Daoy (cell line): ENCODE measurements at regions not wholly inside any gene's neighbourhood (a gene's known extent, or its start where the extent isn't known, plus 50 kb on each side); places are given as distances from the start of the nearest gene placed in this dataset.
A peak's percentile ranks its signal among the peaks of the same experiment; 100 is the strongest.
"Not testable (repeated sequence)": the region's sequence is repeated elsewhere in the genome, so short reads cannot be mapped to it uniquely, and the experiment has no call there.

ENCODE experiments used
- DNase-seq: peaks from one replicate; pipeline ENCODE4 v3.0.0-alpha.2; 2015; ENCODE audit warnings: low read depth

DNA sequence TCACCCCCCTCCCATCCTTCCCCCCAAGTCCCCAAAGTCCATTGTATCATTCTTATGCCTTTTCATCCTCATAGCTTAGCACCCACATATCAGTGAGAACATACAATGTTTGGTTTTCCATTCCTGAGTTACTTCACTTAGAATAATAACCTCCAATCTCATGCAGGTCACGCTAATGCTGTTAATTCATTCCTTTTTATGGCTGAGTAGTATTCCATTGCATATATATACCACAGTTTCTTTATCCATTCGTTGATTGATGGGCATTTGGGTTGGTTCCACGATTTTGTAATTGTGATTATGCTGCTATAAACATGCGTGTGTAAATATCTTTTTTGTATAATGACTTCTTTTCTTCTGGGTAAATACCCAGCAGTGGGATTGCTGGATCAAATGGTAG lies 621.9 kb upstream of the NRP1 start:
- DNase-seq = not testable (repeated sequence)

- no peak for DNase-seq
Observed at GRCh38 chr10:33955676-33956075, 621.2 kb upstream of the NRP1 start.

DNA sequence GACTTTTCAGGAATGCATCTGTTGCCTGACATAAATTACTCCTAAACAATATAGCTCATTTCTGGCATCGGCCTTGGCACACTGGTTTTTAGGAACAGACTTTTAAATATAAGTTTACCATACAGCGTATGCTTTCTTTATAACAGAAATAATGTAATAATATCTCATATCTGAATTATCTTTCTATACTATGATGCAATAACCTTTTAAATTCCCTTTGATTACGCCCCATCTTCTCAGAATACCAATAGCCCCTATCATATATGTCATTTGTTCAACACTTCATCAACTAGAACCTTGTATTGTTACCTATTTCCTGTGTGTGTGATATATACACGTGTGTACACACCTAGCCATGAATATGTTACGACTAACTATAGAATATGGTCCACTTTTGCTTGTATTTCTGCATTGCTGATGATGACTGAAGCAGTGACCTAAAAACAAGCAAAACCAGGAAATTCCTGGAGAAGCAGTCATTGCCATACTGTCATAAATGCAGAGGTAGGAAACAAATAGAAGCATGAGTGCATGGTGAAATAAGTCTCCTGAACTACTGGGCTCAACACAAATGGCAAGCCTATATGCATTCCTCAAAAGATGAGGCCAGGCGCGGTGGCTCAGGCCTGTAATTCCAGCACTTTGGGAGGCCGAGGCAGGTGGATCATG lies 618.4 kb upstream of the NRP1 start:
- DNase-seq = peak; percentile 1

DNA sequence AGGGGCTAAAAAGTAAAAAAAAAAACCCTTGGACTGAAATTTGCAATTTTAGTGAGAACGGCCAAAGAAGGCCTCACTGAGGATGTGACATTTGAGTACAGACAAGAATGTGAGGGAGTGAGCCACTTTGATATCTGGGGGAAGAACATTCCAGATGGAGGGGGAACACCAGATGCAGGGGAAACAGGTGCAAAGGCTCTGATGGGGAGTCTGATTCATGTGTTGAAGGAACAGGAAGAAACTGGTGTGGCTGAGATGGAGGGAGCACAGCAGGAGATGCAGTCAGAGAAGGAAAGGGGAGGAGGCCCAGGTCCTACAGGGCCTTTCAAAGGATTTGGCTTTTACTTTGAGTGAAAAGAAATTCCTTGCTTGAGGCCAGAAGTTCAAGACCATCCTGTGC lies 615.7 kb upstream of the NRP1 start:
- no peak for DNase-seq

DNA sequence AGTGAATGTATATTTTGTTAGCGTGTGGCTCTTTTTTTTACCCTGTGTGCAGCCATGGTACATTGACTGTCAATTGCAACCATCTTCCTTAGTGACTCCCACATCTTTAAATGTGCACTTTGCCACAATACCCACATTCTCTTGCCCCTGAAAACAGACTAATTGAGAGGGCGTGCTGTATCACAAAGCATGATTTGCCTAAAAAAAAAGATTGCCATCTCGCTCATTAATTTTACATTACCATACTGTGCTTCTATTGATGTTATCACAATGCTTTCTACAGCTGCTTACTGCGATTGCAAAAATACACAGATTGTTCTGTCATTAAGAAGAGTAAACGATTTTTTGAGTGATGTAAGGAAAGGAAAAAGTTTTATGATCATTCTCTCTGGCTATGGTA lies 613.1 kb upstream of the NRP1 start:
- no peak for DNase-seq

- DNase-seq = no peak
Observed at GRCh38 chr10:33945051-33945450, 610.6 kb upstream of the NRP1 start.

DNA sequence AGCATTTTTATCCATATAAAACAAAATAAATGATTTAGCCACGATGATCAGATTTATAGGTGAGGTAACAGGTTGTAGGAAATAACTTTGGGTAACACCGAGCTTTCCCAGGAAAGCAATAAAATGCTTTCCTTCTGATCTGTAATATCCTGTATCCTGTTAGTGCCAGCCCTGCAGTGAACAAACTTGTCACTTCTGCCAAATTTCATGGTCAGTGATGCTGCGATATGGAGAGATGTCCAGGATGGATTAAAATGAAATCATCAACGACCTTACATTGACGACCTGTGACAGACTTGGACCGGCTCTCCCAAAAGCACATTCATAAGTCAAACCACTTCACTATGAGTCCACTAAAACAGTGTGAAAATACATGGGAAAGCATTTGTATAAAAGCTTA lies 608.0 kb upstream of the NRP1 start:
- no peak for DNase-seq

DNA sequence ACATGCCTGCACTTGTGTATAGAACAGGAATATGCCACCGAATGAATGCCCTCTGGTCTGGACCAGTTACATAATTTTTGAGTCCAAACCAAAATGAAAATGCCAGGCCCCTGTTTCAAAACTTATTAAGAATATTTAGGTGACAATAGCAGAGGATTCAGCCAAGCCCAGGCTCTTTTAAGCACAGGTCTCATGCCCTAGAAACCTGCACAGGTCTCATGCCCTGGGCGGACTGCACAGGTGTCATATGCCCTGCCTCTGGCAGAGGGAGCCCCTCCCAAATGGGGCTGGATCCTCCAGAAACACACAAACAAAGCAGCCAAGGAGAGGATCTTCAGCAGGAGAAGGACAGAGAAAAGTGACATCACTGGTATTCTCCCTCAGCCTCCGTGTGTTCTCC lies 605.4 kb upstream of the NRP1 start:
- DNase-seq = no peak

DNA sequence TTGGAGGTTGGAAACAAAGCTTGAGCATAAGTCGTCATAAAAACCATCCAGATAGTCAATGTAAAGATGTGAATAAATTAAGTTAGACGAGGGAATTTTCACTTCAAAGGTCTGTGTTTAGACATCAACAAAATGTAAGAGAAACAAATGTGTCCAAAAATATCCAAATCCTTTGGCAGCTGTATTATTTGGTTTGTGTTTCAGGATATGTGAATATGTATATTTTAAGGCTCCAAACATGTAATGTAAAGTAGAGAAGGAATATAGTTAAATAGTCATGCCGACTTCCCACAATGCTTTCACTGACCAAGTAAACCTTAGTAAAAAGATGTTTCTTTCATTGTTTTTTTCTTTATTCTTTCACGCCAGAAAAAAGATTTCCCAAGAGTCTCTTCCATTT lies 604.9 kb upstream of the NRP1 start:
- DNase-seq = no peak

DNA sequence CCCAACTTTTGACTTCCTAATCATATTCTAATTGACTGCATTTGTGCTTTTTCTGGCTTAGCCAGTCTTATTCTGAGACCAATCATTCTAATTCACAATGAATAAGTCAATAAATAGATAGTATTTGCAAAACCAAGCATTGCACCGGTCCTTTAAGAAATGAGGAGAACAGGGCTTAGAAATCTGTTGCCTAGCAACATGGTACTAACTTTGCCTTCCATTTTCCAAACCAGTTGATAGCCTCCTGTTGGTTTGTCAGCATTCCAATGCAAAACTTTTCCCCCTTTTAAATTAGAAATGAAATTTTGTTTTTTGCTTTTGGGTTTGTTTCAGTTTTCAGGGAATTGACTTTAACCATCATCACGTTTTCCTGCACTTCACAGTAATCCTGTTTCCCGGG lies 603.5 kb upstream of the NRP1 start:
- no peak for DNase-seq

DNA sequence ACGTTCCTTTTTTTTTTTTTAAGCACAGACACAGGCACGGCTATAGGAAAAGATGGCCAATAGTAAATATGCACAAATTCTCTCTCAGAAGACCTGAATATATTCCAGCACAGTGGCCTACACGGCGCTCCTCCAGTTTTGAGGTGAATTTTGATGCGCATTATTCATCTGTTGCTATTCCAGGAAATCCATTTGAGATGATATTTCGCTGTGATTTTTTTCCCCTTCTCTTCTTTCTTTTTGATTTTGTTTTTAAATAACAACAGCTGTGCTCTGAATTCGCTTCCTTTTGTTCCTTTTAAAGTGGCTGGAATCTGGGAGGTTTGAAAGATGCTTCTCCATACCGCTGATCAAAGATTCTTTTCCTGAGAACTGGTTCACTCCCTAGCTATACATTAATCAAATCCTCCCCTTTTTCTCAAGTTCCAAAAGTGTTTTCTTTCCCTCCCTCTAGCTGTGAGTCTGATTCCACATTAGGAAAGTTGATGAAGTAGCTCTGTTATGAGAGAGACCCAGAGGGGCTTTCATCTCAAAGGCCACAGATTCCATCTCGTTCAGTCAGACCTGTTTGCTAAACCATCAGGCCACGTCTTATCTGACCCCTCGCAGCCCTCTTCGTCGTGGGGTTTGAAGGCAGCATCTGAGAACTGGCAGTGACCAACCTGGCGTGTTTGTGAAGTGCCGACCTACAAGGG lies 602.7 kb upstream of the NRP1 start:
- DNase-seq = no peak

- no peak for DNase-seq
Observed at GRCh38 chr10:33935350-33935749, 600.9 kb upstream of the NRP1 start.

DNA sequence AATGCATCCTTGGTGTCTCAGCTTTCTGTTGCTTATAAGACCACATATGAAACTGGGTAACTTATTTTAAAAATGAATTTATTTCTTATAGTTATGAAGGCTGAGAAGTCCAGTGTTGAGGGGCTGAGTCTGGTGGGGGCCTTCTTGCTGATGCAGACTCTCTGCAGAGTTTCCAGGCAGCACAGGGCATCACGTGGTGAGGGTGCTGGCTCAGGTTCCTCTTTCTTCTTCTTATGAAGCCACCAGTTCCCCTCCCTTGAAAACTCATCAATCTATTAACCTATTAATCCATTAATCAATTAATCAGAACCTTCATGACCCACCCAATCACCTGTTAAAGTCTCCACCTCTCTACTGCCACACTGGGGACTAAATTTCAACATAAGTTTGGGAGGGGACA lies 595.6 kb upstream of the NRP1 start:
- DNase-seq = no peak

- peak; percentile 44 for DNase-seq
Observed at GRCh38 chr10:33927347-33927746, 592.9 kb upstream of the NRP1 start.

DNA sequence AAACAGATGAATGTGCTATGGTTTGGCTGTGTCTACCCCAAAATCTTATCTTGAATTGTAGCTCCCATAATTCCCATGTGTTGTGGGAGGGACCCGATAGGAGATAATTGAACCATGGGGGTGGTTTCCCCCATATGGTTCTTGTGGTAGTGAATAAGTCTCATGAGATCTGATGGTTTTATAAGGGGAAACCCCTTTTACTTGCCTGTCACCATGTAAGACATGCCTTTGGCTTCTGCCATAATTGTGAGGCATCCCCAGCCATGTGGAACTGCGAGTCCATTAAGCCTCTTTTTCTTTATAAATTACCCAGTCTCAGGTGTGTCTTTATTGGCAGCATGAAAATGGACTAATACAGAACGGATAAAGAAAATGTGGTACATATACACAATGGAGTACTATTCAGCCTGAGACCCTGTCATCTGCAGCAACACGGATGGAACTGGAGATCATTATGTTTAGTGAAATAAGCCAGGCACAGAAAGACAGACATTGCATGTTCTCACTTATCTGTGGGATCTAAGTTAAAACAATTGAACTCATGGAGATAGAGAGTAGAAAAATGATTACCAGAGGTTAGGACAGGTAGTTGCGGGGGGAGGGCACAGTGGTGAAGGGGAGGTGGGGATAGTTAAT lies 587.6 kb upstream of the NRP1 start:
- no peak for DNase-seq

- no peak for DNase-seq
Observed at GRCh38 chr10:33920351-33920750, 585.9 kb upstream of the NRP1 start.

DNA sequence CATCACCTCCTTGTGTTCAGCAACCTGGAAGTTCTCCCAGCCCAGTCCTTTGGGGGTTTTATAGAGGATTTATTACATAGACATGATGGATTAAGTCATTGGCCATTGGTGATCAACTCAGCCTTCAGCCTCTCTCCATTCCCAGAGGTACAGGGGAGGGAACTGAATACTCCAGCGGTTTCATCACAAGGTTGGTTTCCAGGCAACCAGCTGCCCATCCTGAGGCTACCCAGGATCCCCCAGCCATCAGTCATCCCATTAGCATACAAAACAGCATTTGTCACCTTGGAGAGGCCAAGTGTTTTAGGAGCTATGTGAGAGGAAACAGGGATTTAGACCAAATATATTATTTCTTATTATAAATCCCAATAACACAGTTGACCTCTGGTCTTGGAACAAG lies 584.8 kb upstream of the NRP1 start:
- DNase-seq = no peak

GRCh38 chr10:33917069-33917780 lies 582.8 kb upstream of the NRP1 start:
- no peak for DNase-seq

DNA sequence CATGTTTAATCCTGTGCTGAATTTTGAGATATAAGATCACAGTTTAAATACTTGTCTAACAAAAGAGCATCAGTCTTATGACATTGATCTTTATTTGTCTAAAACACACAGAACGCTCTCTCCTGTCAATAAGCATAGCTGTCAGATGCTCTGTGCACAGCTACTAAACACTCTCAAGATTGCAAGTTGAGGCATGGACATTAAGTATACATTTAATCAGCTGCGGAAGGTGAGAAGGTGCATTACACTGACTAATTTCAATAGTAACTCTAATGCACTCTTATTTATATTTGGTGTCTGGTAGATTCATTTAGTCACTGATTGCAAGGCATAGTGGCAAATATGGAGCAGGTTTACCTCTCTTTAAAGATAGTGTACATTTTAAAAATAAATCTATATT lies 580.3 kb upstream of the NRP1 start:
- no peak for DNase-seq

DNA sequence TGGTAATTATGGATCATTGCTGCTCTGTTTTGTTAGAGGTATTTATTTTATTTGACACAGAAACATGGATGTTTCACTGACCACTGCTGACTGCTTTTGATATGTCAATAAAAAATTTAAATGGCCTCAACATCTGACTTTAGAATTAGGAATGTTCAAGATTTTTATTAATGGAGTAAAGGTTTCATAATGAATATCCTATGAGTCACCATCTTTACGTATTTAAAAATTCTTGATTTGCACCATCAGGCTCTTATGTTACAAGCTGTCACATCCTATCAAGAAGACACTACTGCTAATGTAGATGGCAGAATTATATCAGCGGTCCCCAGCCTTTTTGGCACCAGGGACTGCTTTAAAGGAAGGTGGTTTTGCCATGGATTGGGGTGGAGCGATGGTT lies 578.7 kb upstream of the NRP1 start:
- no peak for DNase-seq

- not testable (repeated sequence) for DNase-seq
Observed at GRCh38 chr10:33909476-33909875, 575.0 kb upstream of the NRP1 start.

DNA sequence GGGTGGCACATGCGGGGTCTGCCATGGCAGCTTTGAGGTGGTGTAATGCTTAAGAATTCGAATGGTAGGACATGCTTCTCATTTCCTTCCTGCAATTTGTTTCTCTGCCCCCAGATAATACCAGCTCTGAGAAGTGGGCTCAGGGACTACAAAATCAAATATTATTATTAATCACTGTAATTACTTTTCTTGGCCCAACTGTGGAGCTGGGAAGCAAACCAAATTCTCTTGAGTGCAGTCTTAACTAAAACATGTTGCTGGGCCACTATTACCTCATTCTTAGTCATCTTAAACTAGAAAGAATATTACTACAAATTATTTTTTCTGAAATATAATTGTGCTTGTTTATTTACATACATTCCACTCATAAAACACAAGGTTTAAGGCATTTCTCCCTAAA lies 566.7 kb upstream of the NRP1 start:
- DNase-seq = peak; percentile 11

- DNase-seq = no peak
Observed at GRCh38 chr10:33900596-33900995, 566.1 kb upstream of the NRP1 start.
